ENCODE measurements at regions not wholly inside any gene's neighbourhood (a gene's known extent, or its start where the extent isn't known, plus 50 kb on each side); places are given as distances from the start of the nearest gene placed in this dataset.

- TF ChIP-seq CTCF (conservative IDR thresholded peaks at IDR 0.05; ENCODE audit: low read depth, low read length) (no peak), EZH2phosphoT487 (IDR thresholded peaks at IDR 0.05; ENCODE audit: borderline replicate concordance, low read length) (no peak), EZH2 (IDR thresholded peaks at IDR 0.05; ENCODE audit: low read length, unreplicated experiment) (no peak)
Measured at GRCh38 chr5:60131504-60131903, 238.0 kb upstream of the PDE4D start.
